Adrenal gland (tissue), 5 donors: ENCODE measurements at regions not wholly inside any gene's neighbourhood (a gene's known extent, or its start where the extent isn't known, plus 50 kb on each side); places are given as distances from the start of the nearest gene placed in this dataset.

Source experiments
- POLR2A ChIP-seq, 2 donors: fragments of 450-650 bp; IDR thresholded peaks; one replicate each; pipeline ENCODE4 v1.6.1; 2017; ENCODE audit warnings: antibody characterized with exemption in 2 of 2, mild to moderate bottlenecking in 2 of 2, moderate library complexity in 1 of 2
- TF ChIP-seq, protein P1 (sequence below), 6 experiments: fragments of 450-650 bp in 4 of 6; fragments of 200-600 bp in 2 of 6; sonication (generic) in 1 of 6; IDR thresholded peaks; 1 replicate in 5 of 6; 2 replicates in 1 of 6; pipeline versions ENCODE4 v1.5.1 to v1.8.0; 2016 to 2021; ENCODE audit warnings: antibody characterized with exemption in 6 of 6, mild to moderate bottlenecking in 2 of 6, moderate library complexity in 1 of 6
- donor health status: DM: no; HTN: no; CAD: no.

DNA sequence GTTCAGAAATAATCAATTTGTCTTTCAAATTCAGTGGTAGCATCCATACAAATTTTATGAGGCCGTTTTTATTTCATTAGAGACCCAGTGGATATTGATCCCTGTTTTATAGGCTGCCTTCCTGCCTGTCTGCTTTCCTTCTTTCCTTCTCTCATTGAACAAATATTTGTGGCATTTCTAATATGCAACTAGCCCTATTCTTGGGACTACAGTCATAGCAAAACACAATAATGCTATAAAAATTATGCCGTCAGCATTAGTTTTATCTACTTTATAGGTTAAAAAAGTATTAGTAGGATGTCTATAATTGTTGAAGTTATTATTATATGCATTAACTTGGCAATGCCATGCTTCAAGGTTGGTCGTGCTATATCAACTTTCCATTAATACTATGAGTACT, 2037.8 kb upstream of the LRRTM1 start:
- no peak for TF ChIP-seq POLR2A (IDR thresholded peaks at IDR 0.05)
- TF ChIP-seq, protein P1, sequence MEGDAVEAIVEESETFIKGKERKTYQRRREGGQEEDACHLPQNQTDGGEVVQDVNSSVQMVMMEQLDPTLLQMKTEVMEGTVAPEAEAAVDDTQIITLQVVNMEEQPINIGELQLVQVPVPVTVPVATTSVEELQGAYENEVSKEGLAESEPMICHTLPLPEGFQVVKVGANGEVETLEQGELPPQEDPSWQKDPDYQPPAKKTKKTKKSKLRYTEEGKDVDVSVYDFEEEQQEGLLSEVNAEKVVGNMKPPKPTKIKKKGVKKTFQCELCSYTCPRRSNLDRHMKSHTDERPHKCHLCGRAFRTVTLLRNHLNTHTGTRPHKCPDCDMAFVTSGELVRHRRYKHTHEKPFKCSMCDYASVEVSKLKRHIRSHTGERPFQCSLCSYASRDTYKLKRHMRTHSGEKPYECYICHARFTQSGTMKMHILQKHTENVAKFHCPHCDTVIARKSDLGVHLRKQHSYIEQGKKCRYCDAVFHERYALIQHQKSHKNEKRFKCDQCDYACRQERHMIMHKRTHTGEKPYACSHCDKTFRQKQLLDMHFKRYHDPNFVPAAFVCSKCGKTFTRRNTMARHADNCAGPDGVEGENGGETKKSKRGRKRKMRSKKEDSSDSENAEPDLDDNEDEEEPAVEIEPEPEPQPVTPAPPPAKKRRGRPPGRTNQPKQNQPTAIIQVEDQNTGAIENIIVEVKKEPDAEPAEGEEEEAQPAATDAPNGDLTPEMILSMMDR (IDR thresholded peaks at IDR 0.05): no peak
